ENCODE measurements at regions not wholly inside any gene's neighbourhood (a gene's known extent, or its start where the extent isn't known, plus 50 kb on each side); places are given as distances from the start of the nearest gene placed in this dataset.

- TF ChIP-seq POLR2A (IDR thresholded peaks at IDR 0.05; ENCODE audit: borderline replicate concordance, extremely low read depth, insufficient read depth, insufficient read length): no peak
- no peak for TF ChIP-seq MAX (IDR thresholded peaks at IDR 0.05)
- no peak for TF ChIP-seq ZNF274 (IDR thresholded peaks at IDR 0.05; ENCODE audit: low read depth, low read length)
- no peak for TF ChIP-seq CBX3 (IDR thresholded peaks at IDR 0.05; ENCODE audit: low read depth)
- TF ChIP-seq CTCF (IDR thresholded peaks at IDR 0.05 in 2 of 3, conservative IDR thresholded peaks at IDR 0.05 in 1 of 3; ENCODE audit: borderline replicate concordance in 1 of 3, insufficient read depth in 1 of 3, low read depth in 2 of 3, low read length in 2 of 3): no peak
- no peak for TF ChIP-seq YY1 (IDR thresholded peaks at IDR 0.05; ENCODE audit: extremely low read depth, insufficient replicate concordance, low read depth, low read length)
- TF ChIP-seq FOSL1 (IDR thresholded peaks at IDR 0.05; ENCODE audit: low read depth): no peak
- no peak for TF ChIP-seq ZBTB33 (IDR thresholded peaks at IDR 0.05; ENCODE audit: extremely low read depth, insufficient replicate concordance, low read length)
- TF ChIP-seq POLR2AphosphoS5 (IDR thresholded peaks at IDR 0.05; ENCODE audit: low read depth, low read length): no peak
- TF ChIP-seq ELF1 (IDR thresholded peaks at IDR 0.05; ENCODE audit: borderline replicate concordance, low read depth): no peak
- TF ChIP-seq ATF3 (IDR thresholded peaks at IDR 0.05): no peak
Observed at GRCh38 chr13:107075576-107075975, 507.6 kb upstream of the ARGLU1 start.
